ENCODE measurements at regions not wholly inside any gene's neighbourhood (a gene's known extent, or its start where the extent isn't known, plus 50 kb on each side); places are given as distances from the start of the nearest gene placed in this dataset.

- in situ Hi-C loops (cut with HindIII; ENCODE audit: low pct_unique_long_range_greater_than_20kb, low sequenced_read_pairs) = no loop called here
- no peak for DNase-seq (ENCODE audit: low read depth in 1 of 2, low spot score in 1 of 2)
- TF ChIP-seq JUND (IDR thresholded peaks at IDR 0.05; ENCODE audit: low read depth) = no peak
Observed at GRCh38 chr5:171703146-171703545, 82.5 kb upstream of the SMIM23 start.

GRCh38 chr5:171705036-171705435 is 80.6 kb upstream of the SMIM23 start:
- in situ Hi-C loops (cut with HindIII; ENCODE audit: low pct_unique_long_range_greater_than_20kb, low sequenced_read_pairs) = no loop called here
- no peak for DNase-seq (ENCODE audit: low read depth in 1 of 2, low spot score in 1 of 2)
- no peak for TF ChIP-seq JUND (IDR thresholded peaks at IDR 0.05; ENCODE audit: low read depth)

DNA sequence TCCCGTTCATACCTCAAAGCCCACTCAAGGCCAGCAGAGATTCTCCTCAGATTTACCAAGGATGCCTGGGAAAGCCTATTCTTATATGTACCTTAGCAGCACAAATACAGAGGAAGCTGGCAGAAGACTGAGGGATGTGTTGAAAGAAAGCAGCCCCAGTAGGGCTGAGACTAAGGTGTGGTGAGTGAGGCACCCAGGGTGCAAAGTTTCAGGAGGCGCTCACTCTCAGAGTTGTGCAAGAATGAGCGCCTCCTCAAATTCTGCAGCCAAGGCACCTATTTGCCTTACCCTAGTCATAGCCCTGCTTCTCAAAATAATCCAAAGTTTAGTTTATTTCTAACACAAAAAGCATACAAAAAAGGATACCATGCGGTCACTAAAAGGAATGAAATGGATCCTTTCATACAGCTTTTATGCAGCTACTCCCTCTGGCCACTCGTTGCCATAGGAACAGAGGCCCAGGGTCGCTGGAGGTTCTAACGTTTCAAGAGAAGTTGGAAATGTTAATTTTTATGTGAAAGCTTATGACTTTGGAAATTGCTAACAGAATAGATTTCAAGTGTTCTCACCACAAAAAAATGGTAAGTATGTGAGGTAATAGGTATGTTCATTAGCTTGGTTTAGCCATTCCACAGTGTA is 79.7 kb upstream of the SMIM23 start:
- DNase-seq (ENCODE audit: low read depth in 1 of 2, low spot score in 1 of 2) = no peak
- in situ Hi-C loops (cut with HindIII; ENCODE audit: low pct_unique_long_range_greater_than_20kb, low sequenced_read_pairs) = no loop called here
- TF ChIP-seq JUND (IDR thresholded peaks at IDR 0.05; ENCODE audit: low read depth) = no peak

GRCh38 chr5:171706736-171707441 is 78.7 kb upstream of the SMIM23 start:
- no peak for TF ChIP-seq JUND (IDR thresholded peaks at IDR 0.05; ENCODE audit: low read depth)
- no peak for DNase-seq (ENCODE audit: low read depth in 1 of 2, low spot score in 1 of 2)
- in situ Hi-C loops (cut with HindIII; ENCODE audit: low pct_unique_long_range_greater_than_20kb, low sequenced_read_pairs) = no loop called here

DNA sequence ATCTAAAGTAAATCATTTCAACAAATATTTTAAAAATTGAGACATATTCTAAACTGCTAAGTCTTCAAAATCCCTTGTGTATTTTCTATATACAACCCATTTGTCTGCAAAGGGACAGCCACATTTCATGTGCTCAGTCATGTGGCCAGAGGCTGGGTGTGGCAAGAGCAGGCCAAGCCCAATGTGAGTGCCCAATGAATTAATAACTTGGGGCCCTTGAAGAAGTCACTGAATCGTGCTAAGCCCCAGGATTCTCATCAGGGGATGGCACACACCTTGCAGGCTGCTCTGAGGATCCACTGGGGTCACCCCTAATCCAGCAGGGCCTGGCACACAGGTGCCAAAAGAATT is 78.2 kb upstream of the SMIM23 start:
- in situ Hi-C loops (cut with HindIII; ENCODE audit: low pct_unique_long_range_greater_than_20kb, low sequenced_read_pairs) = no loop called here
- no peak for DNase-seq (ENCODE audit: low read depth in 1 of 2, low spot score in 1 of 2)
- TF ChIP-seq JUND (IDR thresholded peaks at IDR 0.05; ENCODE audit: low read depth) = no peak

GRCh38 chr5:171709930-171710329 is 75.7 kb upstream of the SMIM23 start:
- no peak for DNase-seq (ENCODE audit: low read depth in 1 of 2, low spot score in 1 of 2)
- TF ChIP-seq JUND (IDR thresholded peaks at IDR 0.05; ENCODE audit: low read depth) = no peak
- in situ Hi-C loops (cut with HindIII; ENCODE audit: low pct_unique_long_range_greater_than_20kb, low sequenced_read_pairs) = no loop called here

GRCh38 chr5:171710451-171711024 is 75.1 kb upstream of the SMIM23 start:
- DNase-seq (ENCODE audit: low read depth in 1 of 2, low spot score in 1 of 2) = no peak
- no peak for TF ChIP-seq JUND (IDR thresholded peaks at IDR 0.05; ENCODE audit: low read depth)
- in situ Hi-C loops (cut with HindIII; ENCODE audit: low pct_unique_long_range_greater_than_20kb, low sequenced_read_pairs) = no loop called here

DNA sequence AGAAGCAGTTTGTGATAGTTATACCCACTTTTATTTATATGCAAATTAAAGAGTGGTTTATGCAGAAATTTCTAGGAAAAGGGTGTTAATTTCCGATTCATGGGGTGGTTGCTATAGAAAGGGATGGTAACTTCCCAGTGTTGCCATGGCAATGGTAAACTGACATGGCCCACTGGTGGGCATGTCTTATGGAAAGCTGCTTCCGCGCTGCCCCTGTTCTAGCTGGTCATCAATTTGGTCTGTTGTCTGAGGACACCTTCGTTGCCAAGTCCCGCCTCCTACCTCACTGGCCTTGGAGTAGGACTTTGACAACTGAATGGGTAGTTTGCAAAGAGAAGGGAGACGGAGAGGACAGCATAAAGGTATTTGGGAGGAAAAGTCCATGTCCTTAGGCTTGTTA is 74.0 kb upstream of the SMIM23 start:
- no peak for DNase-seq (ENCODE audit: low read depth in 1 of 2, low spot score in 1 of 2)
- in situ Hi-C loops (cut with HindIII; ENCODE audit: low pct_unique_long_range_greater_than_20kb, low sequenced_read_pairs) = no loop called here
- no peak for TF ChIP-seq JUND (IDR thresholded peaks at IDR 0.05; ENCODE audit: low read depth)

DNA sequence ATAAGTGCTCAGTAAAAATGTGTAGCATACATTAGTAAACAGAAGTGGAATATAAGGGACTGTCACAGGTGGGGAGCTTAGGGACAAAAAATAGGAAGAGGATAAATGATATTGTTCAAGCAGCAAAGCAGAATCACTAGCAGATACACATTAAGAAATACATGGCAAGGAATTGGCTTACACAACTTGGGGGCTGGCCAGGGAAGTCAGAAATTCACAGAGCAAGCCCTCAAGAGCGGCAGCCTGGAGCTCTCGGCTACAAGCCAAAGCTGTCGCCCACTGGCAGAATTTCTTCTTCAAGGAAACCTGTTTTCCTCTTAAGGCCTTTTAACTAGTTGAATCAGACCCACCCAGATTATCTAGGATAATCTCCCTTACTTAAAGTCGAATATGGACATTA is 73.0 kb upstream of the SMIM23 start:
- in situ Hi-C loops (cut with HindIII; ENCODE audit: low pct_unique_long_range_greater_than_20kb, low sequenced_read_pairs) = no loop called here
- no peak for TF ChIP-seq JUND (IDR thresholded peaks at IDR 0.05; ENCODE audit: low read depth)

GRCh38 chr5:171713152-171713551 is 72.5 kb upstream of the SMIM23 start:
- no peak for TF ChIP-seq JUND (IDR thresholded peaks at IDR 0.05; ENCODE audit: low read depth)
- in situ Hi-C loops (cut with HindIII; ENCODE audit: low pct_unique_long_range_greater_than_20kb, low sequenced_read_pairs) = no loop called here
- no peak for DNase-seq (ENCODE audit: low read depth in 1 of 2, low spot score in 1 of 2)

More for the DNA sequence above, 73.0 kb upstream of the SMIM23 start:
- no peak for DNase-seq (ENCODE audit: low read depth in 1 of 2, low spot score in 1 of 2)

DNA sequence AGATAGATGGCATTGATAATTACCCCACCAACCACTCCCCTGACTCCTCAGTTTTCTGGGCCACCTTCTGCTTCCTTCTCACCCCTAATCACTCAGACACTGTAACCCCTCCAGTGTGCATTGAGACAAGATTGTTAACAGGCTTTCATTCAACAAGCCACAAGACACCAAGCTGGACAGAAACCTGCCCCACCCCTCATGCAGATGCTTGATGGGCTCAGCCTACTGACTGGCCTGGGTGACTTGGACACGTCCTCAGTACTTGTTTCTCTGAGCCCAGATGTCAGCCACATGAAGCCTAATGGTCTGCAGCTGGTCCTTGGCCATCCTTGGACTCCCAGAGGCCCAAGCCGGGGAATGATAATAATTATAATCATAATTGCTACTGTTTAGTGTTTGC is 71.4 kb upstream of the SMIM23 start:
- DNase-seq (ENCODE audit: low read depth in 1 of 2, low spot score in 1 of 2) = no peak
- TF ChIP-seq JUND (IDR thresholded peaks at IDR 0.05; ENCODE audit: low read depth) = no peak
- in situ Hi-C loops (cut with HindIII; ENCODE audit: low pct_unique_long_range_greater_than_20kb, low sequenced_read_pairs) = no loop called here

DNA sequence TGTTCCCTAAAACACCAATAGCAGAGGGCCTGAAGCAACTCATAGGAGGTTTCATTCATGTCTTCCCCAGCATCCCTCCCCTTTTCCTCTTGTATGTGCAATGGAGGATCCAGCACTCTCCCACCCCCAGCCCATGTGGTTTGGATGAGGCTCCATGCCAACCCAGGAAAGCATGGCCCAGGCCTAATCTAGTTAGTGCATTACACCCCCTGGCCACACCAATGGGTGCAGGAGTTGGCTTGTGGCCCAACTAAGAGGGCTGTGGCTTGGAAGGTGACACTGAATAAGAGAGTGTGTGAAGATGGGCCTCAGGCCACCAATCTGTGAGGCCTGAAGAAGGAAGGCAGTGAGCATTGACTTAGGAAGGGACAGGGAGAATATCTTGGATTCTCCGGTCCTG is 70.8 kb upstream of the SMIM23 start:
- TF ChIP-seq JUND (IDR thresholded peaks at IDR 0.05; ENCODE audit: low read depth) = no peak
- in situ Hi-C loops (cut with HindIII; ENCODE audit: low pct_unique_long_range_greater_than_20kb, low sequenced_read_pairs) = no loop called here
- DNase-seq (ENCODE audit: low read depth in 1 of 2, low spot score in 1 of 2) = no peak

DNA sequence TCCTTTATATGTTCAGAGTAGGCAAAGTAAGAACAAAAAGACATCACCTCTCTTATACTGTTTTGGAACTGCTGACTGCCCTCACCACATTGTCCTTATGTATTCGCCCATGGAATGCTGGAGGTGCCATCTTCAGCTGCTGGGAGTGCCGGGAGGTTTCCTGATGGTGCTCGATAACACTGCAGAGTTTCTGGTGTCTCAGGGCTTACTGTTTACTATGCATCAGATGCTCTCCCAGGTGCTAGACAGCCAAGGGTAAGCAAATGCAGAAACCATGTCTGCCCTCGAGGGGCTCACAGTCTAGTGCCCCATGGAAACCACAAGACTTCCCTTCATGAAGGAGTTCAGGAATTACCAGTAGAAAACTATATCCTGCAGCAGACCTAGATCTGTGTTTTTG is 70.1 kb upstream of the SMIM23 start:
- in situ Hi-C loops (cut with HindIII; ENCODE audit: low pct_unique_long_range_greater_than_20kb, low sequenced_read_pairs) = no loop called here
- TF ChIP-seq JUND (IDR thresholded peaks at IDR 0.05; ENCODE audit: low read depth) = no peak
- no peak for DNase-seq (ENCODE audit: low read depth in 1 of 2, low spot score in 1 of 2)
